ENCODE measurements at regions not wholly inside any gene's neighbourhood (a gene's known extent, or its start where the extent isn't known, plus 50 kb on each side); places are given as distances from the start of the nearest gene placed in this dataset.
"Not testable (repeated sequence)": the region's sequence is repeated elsewhere in the genome, so short reads cannot be mapped to it uniquely, and the experiment has no call there.

DNA sequence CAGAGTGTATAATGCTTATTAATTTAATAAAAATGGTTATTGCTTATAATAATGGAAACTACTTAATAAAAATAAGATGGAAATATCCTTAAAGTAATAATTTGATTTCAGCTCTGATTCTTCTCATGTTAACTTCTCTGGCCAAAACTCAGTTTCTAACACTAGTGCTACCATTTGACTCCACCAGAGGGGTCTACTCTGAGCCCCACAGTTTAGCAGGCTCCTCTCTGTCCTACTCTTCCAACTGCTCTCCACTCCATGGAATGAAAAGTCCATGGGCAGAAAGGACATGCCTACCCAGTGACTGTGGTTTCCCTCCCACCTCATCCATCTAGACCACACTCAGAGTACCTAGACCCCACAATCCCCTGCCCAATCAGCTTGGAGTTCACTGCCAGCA is 489.1 kb upstream of the CAMK1G start:
- DNase-seq, result no peak

DNA sequence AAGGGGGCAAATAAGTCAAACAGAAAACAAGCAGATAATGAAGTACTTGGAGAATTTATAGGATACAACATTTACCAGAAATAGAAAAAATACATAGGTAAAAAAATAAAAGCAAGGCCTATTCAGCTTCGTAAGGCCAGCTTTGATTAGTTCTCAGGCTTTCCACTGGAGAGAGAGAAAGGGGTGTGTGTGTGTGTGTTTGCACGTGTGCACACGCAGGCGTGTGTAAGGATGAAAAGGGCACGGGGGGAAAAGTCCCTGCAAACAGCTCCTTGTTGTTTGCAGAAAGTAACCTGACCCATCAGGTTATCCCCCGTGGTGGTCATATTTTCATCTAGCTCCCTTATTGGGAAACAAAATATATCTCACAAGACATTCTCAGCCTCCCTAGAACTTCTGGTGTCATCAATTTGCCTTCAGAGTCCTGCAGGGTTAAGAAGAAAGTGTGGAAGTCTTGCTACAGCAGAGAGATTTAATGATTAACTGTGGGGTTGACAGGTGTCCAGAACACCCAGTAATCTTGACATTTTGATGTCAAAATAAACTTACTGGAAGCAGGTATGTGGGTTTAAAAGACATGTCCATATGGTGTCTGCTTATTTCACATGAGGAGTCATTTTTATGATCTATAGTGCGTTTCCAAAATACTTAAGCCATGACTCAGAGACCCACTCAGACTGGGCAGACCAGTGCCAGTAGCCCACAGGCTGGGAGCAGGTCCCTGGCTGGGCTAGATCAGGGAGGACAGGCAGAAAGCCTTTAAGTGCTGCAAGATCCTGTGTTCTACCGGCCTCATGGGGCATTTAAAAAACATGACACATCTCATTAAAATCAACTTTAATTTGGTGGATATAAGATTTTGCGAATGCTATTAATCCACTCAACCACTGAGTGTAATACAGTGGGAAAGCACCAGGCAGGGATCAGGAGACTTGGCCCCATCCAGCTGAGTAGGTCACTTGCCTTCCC is 487.6 kb upstream of the CAMK1G start:
- no peak for DNase-seq

DNA sequence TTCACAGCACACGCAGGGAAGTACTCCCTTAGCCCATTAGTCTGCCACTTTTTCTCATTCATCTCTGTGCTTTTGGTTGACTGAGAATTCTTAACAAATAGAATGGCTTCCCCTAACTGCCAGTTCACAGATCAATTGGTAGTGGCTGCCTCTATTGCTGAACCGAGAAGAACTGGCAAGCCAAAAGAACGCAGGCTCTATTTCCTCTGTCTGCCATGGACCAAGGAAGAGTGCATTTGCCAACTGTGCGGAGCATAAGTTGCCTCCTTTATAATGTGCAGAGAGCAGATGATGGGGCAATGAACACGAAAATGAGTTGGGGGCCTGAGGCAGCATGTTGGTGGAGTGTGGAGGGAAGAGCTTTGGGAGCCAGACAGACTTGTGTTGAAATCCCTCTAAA is 483.1 kb upstream of the CAMK1G start:
- no peak for DNase-seq

DNA sequence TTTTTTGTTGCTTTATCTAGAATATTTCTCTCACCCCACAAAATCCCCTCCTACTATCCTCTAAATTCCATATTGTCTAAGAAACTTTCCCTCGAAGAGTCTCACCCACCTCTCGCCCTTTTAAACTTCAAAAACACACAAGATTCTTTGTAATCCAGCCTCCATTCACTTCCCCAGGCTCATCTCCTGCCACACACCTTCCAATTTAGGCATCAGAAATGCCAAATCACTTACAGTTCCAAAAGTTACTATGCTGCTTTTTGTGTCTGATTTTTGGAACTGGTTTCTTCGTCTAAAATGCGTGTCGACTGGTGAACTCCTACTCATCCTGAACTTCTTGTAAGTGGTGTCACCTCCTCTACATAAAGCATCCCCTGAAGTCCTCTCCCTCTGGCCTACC is 482.4 kb upstream of the CAMK1G start:
- DNase-seq, result no peak

DNA sequence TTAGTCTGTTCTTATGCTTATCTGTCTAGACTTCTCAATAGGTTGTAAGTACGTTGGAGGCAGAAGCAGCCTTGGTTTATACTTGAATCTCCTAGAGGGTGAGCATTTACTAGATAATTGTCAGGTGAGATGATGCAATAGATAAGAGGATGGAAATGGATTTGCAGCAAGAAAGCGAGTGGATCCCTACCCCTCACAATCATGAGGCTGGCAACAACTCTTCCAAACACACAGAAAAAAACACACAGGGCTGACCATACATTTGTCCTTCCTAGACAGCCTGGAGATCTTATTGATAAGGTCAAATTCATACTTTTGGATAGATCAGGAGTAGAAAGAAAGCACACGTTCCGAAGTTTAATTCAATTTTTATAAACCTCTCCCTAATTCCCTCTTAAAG is 481.4 kb upstream of the CAMK1G start:
- DNase-seq, result no peak

DNA sequence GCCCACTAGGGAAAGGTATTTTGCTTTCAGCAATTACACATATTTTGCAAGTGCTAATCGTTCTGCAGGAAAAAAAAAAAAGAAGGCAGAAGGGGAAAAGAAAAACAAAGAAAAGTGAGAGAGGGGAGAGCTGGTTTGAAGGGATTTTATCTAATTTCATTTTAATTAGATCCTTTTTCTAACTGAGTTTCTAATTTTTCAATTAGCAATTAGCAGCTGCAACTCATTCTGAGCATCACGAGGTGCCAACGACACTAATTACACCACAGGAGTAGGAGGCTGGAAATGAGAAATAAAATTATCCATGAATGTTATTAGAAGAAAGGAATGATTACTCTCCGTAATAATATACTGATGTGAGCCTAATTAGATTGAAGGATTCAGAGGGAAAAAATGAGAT is 481.0 kb upstream of the CAMK1G start:
- DNase-seq, result no peak

DNA sequence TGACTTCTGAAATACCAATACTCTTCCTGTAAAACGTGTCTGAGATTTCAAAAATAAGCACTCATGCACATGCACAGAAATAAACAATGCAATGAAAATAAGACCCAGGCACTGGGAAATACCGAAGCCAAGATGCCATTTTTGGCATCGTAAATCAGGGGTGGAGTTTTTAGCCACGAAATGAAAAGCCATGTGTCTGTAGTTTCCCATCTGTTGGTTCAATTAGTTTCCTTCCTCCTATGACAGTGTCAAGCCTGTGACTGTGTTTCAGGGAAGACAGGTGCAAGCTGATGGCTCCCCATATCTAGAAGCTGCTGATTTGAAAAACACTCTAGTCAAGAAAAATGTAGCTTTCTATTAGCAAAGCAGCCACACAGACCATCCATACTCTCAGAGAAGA is 480.4 kb upstream of the CAMK1G start:
- DNase-seq, result no peak

DNA sequence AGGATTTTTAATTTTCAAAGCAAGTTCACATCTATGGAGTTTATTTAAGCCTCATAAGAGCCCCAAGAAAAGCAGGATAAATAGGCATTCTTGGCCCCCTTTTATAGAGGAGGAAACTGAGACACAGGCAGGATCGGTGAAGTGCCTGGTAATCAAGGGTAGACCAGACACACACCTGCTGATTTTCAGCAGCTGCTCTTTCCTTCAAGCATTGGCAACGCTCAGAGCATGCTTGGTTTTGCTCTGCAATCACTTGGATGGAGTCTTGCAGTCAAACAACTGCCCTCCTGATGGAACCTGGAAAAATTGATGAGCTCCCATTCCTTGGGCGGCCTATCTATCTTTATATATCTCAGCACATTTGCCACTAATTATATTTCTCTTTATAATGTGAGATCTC is 478.9 kb upstream of the CAMK1G start:
- DNase-seq, result no peak

DNA sequence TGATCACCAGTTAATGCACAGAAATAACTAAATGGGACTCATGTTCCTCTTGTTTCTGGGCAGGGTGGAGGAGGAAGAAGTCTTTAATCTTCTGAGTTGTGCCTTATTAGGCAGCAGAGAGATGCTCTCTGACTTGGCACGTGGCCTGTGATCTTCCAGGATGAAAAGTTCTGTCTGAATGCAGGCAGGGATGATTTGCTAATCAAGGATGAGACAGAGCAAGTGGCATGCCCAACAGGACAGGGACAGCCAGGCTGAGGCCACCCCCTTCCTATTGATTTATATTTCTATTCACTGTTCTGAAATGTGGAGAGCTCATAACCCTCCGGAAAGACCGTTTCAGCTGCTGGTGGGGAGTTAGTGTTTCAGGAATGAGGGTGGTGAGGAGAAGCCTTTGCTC is 477.8 kb upstream of the CAMK1G start:
- DNase-seq, result no peak

DNA sequence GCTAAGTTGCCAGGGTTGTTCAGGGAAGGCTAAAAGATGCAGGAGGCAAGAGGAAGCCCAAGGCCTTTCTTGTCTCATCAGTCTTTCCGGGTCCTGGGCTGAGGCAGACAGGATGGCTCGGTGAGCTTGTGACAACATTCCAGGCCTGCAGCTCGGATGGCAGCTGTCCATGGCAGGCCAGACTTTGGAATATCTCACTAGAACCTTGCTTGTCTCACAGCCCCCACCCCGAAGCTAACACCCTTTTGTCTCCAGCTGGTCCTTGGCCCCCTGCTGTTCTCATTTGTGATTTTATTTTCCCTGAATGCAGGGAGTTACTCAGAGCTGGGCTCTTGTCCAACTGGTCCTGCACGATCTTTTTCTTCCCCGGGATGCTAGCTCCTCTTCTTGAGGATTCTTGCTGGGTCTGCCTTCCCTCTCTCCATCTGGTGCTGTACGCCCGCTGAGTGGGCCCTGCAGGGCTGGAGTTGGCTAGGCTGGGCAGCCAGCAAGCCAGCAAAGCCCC is 477.2 kb upstream of the CAMK1G start:
- peak; percentile 40 for DNase-seq

DNA sequence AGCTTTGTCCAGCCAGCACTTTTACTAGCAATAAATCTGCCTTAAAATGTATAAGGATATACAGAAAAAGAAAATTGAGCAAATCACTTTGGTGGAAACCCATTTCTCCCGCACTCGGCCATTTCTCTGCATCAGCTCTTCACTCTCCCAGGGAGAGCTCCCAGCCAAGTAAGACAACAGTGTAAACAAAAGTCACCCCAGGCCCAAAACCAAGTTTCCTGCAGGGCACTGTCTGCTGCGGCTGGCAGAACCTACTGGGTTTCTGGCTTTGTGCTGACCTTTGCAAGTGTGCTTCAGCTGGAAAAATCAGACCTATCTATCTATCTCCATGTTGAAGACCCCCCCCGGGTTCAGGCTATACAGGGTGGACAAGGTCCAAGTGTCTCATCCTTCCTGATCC is 476.7 kb upstream of the CAMK1G start:
- no peak for DNase-seq

DNA sequence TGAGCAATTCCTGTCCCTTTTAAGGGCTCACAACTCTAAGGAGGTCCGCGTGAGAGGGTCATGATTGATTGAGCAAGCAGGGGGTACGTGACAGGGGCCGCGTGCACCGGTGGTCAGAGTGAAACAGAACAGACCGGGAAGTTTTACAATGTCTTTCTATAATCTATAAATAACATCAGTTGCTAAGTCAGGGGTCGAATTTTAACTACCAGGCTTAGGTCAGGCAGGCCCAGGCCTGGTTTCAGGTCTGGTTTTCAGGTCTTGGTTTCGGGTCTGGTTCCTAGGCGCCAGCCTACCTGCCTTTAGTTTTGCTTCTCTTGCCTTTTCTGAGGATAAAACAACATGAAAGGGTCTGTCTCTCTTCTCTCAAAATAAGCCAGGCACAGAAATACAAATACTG is 476.0 kb upstream of the CAMK1G start:
- DNase-seq, result no peak

DNA sequence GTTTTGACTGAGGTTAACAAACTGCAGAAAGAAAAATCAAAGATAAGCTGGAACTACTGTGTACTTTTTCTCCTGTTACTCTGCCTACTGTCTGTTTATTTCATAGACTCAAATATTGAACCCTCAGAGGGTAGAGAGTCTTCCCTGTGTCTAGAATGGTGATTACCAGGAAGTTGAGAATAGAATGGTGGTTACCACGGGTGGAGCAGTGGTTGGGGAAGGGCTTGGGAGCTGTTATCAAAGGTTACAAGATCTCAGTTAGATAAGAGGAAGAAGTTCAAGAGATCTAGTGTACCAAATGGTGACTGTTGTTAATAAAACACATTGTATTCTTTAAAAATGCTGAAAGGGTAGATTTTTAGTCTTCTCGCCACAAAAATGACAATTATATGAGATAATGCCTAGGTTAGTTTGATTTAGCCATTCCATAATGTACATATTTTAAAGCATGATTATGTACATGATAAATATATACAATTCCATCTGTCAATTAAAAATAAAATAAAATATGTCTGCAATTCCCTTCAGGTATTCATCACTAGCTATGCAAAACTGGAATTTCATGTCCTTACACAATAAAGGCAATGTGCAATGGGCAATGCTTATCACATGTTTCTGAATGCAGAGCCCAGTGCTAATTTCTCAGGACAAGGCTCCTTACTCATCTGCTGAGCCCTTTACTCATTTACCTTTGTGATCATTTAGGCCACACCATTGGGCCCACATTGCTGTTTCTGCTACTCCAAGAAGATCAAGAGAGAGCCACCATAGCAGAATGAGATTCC is 474.3 kb upstream of the CAMK1G start:
- DNase-seq, result no peak

DNA sequence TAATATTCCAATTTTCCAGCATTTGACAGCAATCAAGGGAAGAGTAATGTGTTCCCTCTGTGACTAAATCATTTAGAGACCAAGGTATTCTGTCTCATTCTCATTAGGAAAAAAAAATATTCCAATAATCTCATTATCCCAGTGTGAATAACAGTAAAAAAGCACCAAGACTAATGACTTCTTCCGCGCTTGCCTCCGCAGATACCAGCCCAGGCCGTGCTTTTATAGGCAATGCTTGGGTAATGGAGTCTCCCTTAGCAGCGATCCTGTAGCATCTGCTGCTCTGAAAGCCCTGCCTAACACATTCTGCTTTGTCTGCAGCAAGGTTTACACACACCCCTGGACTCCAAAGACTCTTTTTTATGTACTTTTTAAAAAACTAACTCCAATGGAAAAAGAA is 470.0 kb upstream of the CAMK1G start:
- no peak for DNase-seq

DNA sequence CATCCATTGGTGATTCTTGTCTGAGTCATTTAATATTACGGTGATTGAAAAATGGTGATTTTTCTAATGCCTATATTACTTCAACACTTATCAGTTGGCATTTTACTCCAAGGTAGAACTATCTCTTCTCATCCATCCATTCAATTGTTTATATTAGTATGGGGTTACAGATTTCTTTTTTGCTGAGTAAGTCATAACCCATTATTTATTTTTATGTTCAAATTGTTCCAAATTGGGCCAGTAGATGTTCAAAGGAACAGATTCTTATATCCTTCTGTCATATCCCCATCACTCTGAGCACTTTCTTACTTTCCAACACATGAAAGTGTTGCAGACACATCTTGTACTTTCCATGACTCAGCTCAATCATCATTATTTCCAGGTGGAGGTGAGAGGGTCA is 466.8 kb upstream of the CAMK1G start:
- no peak for DNase-seq

DNA sequence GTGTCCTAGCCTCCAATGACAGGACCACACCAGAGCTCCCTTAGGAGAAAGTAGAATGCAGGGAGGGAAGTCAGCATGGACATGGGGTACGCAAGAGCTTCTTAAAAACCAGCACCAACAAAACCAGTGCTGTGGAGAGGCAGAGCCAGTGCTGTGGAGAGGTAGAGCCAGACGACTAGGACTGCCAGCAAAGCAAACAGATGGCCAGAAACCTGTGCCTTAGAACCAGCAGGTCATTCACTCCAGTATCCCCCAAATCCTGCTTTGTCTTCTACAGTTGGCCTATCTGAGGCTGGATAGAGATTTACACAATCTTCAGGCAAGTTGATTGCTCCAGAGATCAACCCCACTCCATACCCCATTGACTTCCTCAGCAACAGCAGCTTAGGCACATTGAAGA is 459.9 kb upstream of the CAMK1G start:
- DNase-seq, result no peak

DNA sequence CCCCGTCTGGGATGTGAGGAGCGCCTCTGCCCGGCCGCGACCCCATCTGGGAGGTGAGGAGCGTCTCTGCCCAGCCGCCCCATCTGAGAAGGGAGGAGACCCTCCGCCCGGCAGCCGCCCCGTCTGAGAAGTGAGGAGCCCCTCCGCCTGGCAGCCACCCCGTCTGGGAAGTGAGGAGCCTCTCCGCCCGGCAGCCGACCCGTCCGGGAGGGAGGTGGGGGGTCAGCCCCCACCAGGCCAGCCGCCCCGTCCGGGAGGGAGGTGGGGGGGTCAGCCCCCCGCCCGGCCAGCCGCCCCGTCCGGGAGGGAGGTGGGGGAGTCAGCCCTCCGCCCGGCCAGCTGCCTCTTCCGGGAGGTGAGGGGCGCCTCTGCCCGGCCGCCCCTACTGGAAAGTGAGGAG is 454.4 kb upstream of the CAMK1G start:
- DNase-seq, result not testable (repeated sequence)

DNA sequence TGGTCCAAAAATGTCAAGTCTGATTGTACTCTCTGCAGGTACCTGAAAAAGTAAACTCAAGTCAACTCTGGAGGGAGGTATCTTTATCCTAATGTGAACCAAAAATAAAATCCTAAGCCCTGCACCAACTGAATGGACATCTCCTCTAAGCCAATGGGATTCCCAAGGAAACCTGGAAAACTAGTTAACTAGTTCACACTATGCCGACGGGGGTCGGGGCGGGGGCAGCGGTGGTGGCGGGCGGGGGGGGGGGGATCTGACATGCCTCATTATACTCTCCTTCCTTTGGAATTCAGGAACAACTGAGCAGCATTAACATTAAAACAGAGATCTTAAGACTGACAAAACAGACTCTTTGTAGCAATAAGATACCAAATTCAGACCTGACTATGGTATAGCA is 452.6 kb upstream of the CAMK1G start:
- DNase-seq, result no peak

DNA sequence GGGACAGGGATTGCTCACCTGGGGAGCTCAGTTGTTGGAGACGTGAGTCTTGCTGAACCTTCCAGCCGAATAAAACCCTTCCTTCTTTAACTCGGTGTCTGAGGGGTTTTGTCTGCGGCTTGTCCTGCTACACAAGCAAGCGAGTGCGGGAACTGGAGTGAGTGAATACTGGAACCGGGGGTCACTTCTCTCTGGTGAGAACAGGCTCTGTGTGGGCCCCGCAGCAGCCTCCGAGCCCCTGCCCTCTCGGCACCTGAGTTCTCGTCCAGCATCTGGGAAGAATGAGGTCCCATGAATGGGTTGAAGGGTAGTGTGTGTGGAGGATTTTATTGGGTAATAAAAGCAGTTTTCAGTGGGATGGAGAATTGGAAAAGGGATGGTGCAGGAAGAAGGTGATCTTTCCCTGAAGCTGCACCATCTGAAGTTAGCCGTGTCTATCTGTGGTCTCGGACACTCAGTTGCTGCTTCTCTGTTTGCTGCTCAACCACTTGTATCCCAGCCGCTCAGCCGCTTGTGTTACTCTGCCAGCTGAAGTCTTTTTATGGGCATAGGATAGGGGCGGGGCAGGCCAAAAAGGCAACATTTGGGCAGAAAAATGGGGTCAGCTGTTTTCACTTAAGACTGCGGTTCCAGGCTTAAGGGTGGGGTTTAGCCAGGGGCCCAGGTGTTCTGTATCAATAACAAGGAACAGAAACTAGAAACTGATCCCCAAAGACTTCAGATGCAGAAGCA is 450.6 kb upstream of the CAMK1G start:
- DNase-seq, result peak; percentile 25

DNA sequence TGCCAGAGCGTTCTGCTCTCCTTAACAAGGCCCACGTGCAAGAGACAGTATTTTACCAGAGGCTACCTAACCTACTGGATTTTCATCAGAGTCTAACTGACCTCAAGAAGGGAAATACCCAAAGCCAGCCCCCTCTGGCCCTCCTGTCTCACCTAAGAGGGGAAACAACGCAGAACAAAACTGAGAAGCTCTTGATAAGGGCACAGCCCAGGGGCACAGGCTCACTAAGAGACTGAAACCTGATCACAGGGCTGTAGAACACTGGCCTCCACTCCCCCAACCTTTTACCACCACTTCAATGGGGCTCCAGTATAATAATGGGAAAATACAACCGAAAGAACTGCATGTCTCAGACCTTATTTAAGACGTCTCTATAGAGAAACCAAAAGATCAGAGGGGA is 449.5 kb upstream of the CAMK1G start:
- DNase-seq, result no peak

DNA sequence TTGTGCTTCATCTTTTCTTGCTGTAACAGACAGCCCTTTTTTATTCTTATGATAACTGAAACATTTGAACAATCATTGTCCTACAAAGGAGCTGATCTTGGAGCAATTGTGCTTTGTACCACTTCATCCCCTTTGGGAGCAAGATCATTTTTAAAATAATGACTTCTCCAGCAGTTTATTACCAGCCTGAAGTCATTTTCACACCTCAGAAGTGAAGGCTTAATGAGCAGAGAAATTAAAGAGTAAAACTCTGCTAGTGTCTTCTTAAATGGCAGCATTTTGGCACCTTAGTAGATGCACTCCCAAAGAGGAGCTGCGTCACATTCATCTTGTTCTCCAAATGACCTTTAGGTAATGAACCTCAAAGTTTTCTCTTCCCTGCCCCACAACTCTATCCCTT is 439.6 kb upstream of the CAMK1G start:
- DNase-seq, result no peak

DNA sequence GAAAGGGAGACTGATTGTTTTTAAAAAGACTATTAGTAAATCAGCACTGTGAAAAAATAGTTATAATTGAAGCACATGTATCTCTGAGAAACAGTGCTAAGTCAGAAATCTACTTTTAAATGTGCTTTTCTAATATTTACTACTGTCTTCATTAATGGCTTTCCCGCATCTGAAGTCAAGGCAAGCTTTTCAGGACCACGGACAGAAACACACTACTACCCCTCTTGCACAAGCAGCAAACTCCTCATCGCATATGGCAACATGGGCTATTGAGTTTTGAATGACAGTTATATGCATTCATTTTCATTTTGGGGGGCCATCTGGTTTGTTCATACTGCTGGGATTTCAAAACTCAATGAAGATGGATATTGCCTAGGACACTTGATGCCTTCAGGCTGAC is 433.4 kb upstream of the CAMK1G start:
- peak; percentile 32 for DNase-seq

DNA sequence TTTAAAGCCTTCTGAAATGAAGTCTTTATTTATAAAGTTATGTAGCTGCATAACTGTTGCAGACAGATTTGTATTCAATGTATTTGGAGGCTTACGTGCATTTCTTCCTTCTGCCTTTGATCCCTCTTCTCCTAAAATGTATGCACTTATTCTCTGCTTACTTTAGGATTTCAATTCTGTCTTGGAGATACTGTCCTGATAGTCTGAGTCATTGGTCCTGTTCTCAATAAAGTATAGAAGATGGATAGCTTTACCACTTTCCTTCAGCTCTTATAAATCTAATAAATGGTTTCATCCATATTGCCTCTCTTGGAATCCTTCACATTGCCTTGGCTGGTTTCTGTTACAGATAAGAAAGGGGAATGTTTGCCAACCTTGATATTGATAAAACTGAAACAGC is 430.1 kb upstream of the CAMK1G start:
- DNase-seq, result no peak

Measured in right hindlimb (tissue), 1 donor.